ENCODE measurements at regions not wholly inside any gene's neighbourhood (a gene's known extent, or its start where the extent isn't known, plus 50 kb on each side); places are given as distances from the start of the nearest gene placed in this dataset.
"Not testable (repeated sequence)": the region's sequence is repeated elsewhere in the genome, so short reads cannot be mapped to it uniquely, and the experiment has no call there.

DNA sequence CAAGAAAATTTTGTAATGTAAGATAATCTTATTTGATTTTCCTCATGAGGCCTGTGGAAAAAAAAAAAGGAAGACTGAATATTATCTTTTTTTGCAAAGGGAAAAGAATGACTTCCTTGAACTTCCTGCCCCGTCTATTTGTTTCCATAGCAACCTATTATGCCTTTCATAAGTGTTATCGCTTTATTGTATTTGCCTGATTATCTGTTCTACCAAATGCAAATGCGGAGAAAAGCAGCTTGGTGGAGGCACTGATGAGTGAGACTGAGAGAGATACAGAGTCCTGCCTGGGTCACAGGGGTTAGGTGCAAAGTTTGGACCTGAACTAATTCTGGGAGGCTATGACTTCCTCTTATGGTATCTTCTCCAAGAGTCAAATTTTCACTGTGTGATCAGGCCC, 334.0 kb upstream of the KCNMB2 start:
- 17% methylated on average over 1 of the region's 3 CpGs for WGBS (ENCODE audit: insufficient coverage, low lambda C conversion rate)
- Histone ChIP-seq H3K27me3 (ENCODE audit: control insufficient read depth, insufficient read depth, low read length) (no peaks in the 10 kb centered on the region), H3K36me3 (ENCODE audit: control insufficient read depth, insufficient read depth, low read length) (no peaks in the 10 kb centered on the region), H3K9me3 (ENCODE audit: control insufficient read depth, low read depth, low read length) (no peaks in the 10 kb centered on the region), H3K27ac (ENCODE audit: low read length) (peak overlapping the region; percentile 22), H3K4me3 (ENCODE audit: low read length) (no peak overlapping the region), H3K4me1 (ENCODE audit: control insufficient read depth, insufficient read depth, low read length) (peaks cover 13% of the 10 kb centered on the region)
- peak; percentile 29 to 78 for DNase-seq

DNA sequence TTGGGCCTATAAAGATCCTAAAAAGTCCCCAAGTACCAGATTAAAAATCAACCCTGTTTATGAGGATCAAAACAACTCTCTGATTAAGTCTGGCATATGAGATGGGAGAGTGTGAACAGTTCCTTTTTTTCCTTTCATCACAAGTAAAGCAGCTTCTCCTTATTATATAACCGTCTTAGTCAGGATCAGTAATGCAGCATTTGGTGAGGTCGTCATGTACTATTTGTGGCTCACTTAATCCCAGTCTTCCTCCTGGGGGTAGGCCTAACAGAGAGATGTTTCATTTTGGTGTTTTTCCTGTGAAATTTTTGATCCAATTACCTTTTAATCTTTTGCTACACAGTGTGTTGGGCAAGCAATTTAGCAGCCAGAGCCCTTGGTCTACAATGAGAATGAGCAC, 333.1 kb upstream of the KCNMB2 start:
- no peaks in the 10 kb centered on the region for H3K9me3 ChIP-seq (ENCODE audit: control insufficient read depth, low read depth, low read length)
- no peak overlapping the region for H3K27ac ChIP-seq (ENCODE audit: low read length)
- H3K4me1 ChIP-seq (ENCODE audit: control insufficient read depth, insufficient read depth, low read length): peaks cover 13% of the 10 kb centered on the region
- DNase-seq: no peak
- no peaks in the 10 kb centered on the region for H3K27me3 ChIP-seq (ENCODE audit: control insufficient read depth, insufficient read depth, low read length)
- no peak overlapping the region for H3K4me3 ChIP-seq (ENCODE audit: low read length)
- no peaks in the 10 kb centered on the region for H3K36me3 ChIP-seq (ENCODE audit: control insufficient read depth, insufficient read depth, low read length)
- 90% methylated on average over 2 of the region's 2 CpGs for WGBS (ENCODE audit: insufficient coverage, low lambda C conversion rate)

DNA sequence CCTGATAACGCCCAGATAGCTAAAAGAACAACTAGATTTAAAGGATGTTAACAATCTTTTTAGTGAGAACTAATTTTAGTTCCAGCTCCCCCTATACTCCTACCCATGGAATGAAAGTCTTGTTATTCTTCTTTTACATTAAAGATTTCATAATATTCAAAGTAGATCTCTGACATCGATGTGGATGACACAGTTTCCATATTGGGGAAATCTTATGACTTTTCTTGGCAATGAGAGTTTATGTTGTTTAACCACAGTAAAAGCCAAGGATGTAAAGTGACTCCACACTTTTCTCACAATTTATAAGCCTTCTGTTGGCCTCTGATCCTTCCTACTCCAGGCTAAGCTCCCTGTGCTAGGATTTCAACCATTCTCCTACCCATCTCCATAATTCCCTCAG, 332.6 kb upstream of the KCNMB2 start:
- no peak for DNase-seq
- H3K4me3 ChIP-seq (ENCODE audit: low read length): no peak overlapping the region
- no peak overlapping the region for H3K27ac ChIP-seq (ENCODE audit: low read length)
- H3K9me3 ChIP-seq (ENCODE audit: control insufficient read depth, low read depth, low read length): no peaks in the 10 kb centered on the region
- H3K4me1 ChIP-seq (ENCODE audit: control insufficient read depth, insufficient read depth, low read length): peaks cover 13% of the 10 kb centered on the region
- no peaks in the 10 kb centered on the region for H3K36me3 ChIP-seq (ENCODE audit: control insufficient read depth, insufficient read depth, low read length)
- no peaks in the 10 kb centered on the region for H3K27me3 ChIP-seq (ENCODE audit: control insufficient read depth, insufficient read depth, low read length)
- WGBS (ENCODE audit: insufficient coverage, low lambda C conversion rate): 100% methylated on average over 1 of the region's 2 CpGs

DNA sequence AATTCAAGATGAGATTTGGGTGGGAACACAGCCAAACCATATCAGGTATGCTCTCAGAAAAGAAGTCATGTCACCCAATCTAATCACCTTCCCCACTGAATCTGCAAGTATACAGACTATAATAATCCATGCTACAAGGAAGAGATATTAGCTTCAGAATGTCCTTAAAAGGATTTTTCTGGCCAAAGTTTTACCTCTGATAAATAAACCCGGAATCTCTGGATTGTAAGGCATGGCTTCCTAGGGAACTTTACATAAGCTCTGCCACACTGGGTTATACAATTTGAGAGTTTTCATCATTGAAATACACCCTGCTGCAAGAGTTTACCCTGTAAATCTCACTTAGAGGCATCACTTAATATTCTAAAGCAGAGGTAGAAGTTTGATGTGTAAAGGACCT, 330.5 kb upstream of the KCNMB2 start:
- no CpG with 5 or more reads among the region's 1 CpG for WGBS (ENCODE audit: insufficient coverage, low lambda C conversion rate)
- no peak overlapping the region for H3K4me3 ChIP-seq (ENCODE audit: low read length)
- H3K27ac ChIP-seq (ENCODE audit: low read length): no peak overlapping the region
- no peaks in the 10 kb centered on the region for H3K27me3 ChIP-seq (ENCODE audit: control insufficient read depth, insufficient read depth, low read length)
- H3K36me3 ChIP-seq (ENCODE audit: control insufficient read depth, insufficient read depth, low read length): no peaks in the 10 kb centered on the region
- no peaks in the 10 kb centered on the region for H3K9me3 ChIP-seq (ENCODE audit: control insufficient read depth, low read depth, low read length)
- H3K4me1 ChIP-seq (ENCODE audit: control insufficient read depth, insufficient read depth, low read length): peaks cover 13% of the 10 kb centered on the region
- no peak for DNase-seq

DNA sequence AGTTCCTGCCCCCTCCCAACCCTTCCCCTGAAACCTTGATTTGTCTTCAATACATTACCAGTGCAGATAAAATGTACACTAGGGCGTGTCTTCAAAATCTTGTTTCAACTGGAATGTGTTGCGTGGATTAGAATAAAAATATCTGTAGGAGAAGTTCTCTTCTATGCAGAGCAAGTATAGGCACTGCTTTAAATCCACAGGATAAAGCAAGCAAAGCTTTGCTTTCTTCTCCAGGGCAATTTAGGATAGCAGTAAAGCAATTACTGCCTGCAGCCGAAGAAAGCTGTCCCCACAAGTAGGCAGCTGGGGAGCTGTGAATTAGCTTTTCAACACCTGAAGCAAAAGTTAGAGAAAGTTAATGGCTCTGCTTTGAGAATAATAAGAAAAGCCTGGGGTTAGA, 329.7 kb upstream of the KCNMB2 start:
- Histone ChIP-seq H3K27me3 (ENCODE audit: control insufficient read depth, insufficient read depth, low read length) (no peaks in the 10 kb centered on the region), H3K27ac (ENCODE audit: low read length) (no peak overlapping the region), H3K4me1 (ENCODE audit: control insufficient read depth, insufficient read depth, low read length) (peaks cover 12% of the 10 kb centered on the region), H3K4me3 (ENCODE audit: low read length) (no peak overlapping the region), H3K36me3 (ENCODE audit: control insufficient read depth, insufficient read depth, low read length) (no peaks in the 10 kb centered on the region), H3K9me3 (ENCODE audit: control insufficient read depth, low read depth, low read length) (no peaks in the 10 kb centered on the region)
- 20% methylated on average over 1 of the region's 3 CpGs for WGBS (ENCODE audit: insufficient coverage, low lambda C conversion rate)
- peak in 1 of 2 donors; percentile 16 for DNase-seq

DNA sequence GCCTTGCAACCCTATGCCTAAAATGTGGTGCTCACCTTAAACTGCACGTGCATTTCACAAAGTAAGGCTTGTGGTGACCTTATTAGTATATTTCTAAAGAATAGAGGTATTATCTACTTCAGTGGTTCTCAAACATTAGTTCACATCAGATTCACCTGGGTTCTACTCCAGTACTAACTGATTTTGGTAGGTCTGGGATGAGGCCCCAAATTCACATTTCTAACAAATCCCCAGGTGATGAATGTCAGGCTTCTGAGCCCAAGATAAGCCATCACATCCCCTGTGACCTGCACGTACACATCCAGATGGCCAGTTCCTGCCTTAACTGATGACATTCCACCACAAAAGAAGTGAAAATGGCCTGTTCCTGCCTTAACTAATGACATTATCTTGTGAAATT, 329.1 kb upstream of the KCNMB2 start:
- not testable (repeated sequence) for DNase-seq; H3K4me1 ChIP-seq (ENCODE audit: control insufficient read depth, insufficient read depth, low read length); H3K4me3 ChIP-seq (ENCODE audit: low read length); H3K9me3 ChIP-seq (ENCODE audit: control insufficient read depth, low read depth, low read length); H3K27ac ChIP-seq (ENCODE audit: low read length); H3K36me3 ChIP-seq (ENCODE audit: control insufficient read depth, insufficient read depth, low read length); H3K27me3 ChIP-seq (ENCODE audit: control insufficient read depth, insufficient read depth, low read length)
- 60% methylated on average over 1 of the region's 2 CpGs for WGBS (ENCODE audit: insufficient coverage, low lambda C conversion rate)

DNA sequence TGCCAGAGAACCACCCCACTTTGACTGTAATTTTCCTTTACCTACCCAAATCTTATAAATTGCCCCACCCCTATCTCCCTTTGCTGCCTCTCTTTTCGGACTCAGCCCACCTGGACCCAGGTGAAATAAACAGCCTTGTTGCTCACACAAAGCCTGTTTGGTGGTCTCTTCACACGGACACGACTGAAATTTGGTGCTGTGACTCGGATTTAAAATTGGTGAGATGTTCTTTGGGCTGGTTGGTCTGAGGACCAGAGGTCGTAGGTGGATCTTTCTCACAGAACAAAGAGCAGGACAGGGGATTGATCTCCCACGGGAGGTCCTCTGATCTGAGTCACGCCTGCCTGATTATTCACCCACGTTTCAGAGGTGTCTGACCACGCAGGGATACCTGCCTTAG, 328.6 kb upstream of the KCNMB2 start:
- H3K9me3 ChIP-seq (ENCODE audit: control insufficient read depth, low read depth, low read length); DNase-seq; H3K36me3 ChIP-seq (ENCODE audit: control insufficient read depth, insufficient read depth, low read length); H3K4me3 ChIP-seq (ENCODE audit: low read length); H3K27ac ChIP-seq (ENCODE audit: low read length); H3K4me1 ChIP-seq (ENCODE audit: control insufficient read depth, insufficient read depth, low read length); H3K27me3 ChIP-seq (ENCODE audit: control insufficient read depth, insufficient read depth, low read length): not testable (repeated sequence)
- WGBS (ENCODE audit: insufficient coverage, low lambda C conversion rate): 100% methylated on average over 1 of the region's 9 CpGs

DNA sequence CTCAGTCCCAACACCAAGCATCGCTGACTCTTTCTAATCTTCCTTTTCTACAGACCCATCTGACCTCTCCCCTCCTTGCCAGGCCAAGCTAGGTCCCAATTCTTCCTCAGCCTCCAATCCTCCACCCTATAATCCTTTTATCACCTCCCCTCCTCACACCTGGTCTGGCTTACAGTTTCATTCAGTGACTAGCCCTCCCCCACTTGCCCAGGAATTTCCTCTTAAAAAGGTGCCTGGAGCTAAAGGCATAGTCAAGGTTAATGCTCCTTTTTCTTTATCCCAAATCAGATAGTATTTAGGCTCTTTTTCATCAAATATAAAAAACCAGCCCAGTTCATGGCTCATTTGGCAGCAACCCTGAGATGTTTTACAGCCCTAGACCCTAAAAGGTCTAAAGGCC, 327.1 kb upstream of the KCNMB2 start:
- H3K4me3 ChIP-seq (ENCODE audit: low read length); H3K4me1 ChIP-seq (ENCODE audit: control insufficient read depth, insufficient read depth, low read length); H3K9me3 ChIP-seq (ENCODE audit: control insufficient read depth, low read depth, low read length); H3K36me3 ChIP-seq (ENCODE audit: control insufficient read depth, insufficient read depth, low read length); DNase-seq; H3K27me3 ChIP-seq (ENCODE audit: control insufficient read depth, insufficient read depth, low read length); H3K27ac ChIP-seq (ENCODE audit: low read length): not testable (repeated sequence)
- 100% methylated on average over 1 of the region's 1 CpG for WGBS (ENCODE audit: insufficient coverage, low lambda C conversion rate)

DNA sequence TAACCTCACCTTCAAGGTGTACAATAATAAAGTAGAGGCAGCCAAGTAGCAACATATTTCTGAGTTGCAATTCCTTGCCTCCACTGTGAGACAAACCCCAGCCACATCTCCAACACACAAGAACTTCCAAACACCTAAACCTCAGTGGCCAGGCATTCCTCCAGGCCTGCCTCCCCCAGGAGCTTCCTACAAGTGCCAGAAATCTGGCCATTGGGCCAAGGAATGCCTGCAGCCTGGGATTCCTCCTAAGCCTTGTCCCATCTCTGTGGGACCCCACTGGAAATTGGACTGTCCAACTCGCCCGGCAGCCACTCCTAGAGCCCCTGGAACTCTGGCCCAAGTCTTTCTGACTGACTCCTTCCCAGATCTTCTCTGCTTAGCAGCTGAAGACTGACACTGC, 326.6 kb upstream of the KCNMB2 start:
- DNase-seq; H3K27ac ChIP-seq (ENCODE audit: low read length); H3K4me3 ChIP-seq (ENCODE audit: low read length); H3K36me3 ChIP-seq (ENCODE audit: control insufficient read depth, insufficient read depth, low read length); H3K27me3 ChIP-seq (ENCODE audit: control insufficient read depth, insufficient read depth, low read length); H3K9me3 ChIP-seq (ENCODE audit: control insufficient read depth, low read depth, low read length); H3K4me1 ChIP-seq (ENCODE audit: control insufficient read depth, insufficient read depth, low read length): not testable (repeated sequence)
- WGBS (ENCODE audit: insufficient coverage, low lambda C conversion rate): no CpG with 5 or more reads among the region's 2 CpGs

DNA sequence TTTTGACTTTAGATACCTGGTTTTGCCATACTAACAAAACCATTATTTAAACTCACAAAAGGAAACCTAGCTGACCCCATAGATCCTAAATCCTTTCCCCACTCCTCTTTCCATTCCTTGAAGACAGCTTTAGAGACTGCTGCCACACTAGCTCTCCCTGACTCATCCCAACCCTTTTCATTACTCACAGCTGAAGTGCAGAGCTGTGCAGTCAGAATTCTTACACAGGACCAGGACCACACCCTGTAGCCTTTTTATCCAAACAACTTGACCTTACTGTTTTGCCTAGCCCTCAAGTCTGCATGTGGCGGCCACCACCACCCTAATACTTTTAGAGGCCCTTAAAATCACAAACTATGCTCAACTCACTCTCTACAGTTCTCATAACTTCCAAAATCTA, 325.1 kb upstream of the KCNMB2 start:
- not testable (repeated sequence) for H3K4me3 ChIP-seq (ENCODE audit: low read length); H3K27ac ChIP-seq (ENCODE audit: low read length); DNase-seq; H3K27me3 ChIP-seq (ENCODE audit: control insufficient read depth, insufficient read depth, low read length); H3K9me3 ChIP-seq (ENCODE audit: control insufficient read depth, low read depth, low read length); H3K36me3 ChIP-seq (ENCODE audit: control insufficient read depth, insufficient read depth, low read length); H3K4me1 ChIP-seq (ENCODE audit: control insufficient read depth, insufficient read depth, low read length)
- no CpG with 5 or more reads among the region's 1 CpG for WGBS (ENCODE audit: insufficient coverage, low lambda C conversion rate)

DNA sequence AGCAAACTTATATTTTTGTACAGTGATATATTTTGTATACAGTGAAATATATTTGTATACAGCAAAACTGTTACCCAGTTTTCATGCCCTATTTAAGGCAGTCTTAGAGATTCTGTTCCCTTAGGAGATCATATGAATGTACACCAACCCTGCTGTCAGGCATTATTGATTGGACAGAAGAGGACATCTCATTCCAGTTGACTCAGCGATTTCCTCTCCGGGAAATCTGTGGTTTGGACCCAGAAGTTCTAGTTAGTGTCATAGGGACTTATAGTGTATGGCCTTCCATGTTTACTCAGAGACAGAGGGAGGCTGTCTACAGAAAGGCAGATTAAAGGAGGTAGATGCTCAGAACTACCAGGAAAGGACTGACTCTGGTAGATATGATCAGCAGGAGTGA, 318.8 kb upstream of the KCNMB2 start:
- no peaks in the 10 kb centered on the region for H3K36me3 ChIP-seq (ENCODE audit: control insufficient read depth, insufficient read depth, low read length)
- no peak overlapping the region for H3K4me3 ChIP-seq (ENCODE audit: low read length)
- H3K27ac ChIP-seq (ENCODE audit: low read length): no peak overlapping the region
- H3K27me3 ChIP-seq (ENCODE audit: control insufficient read depth, insufficient read depth, low read length): no peaks in the 10 kb centered on the region
- H3K4me1 ChIP-seq (ENCODE audit: control insufficient read depth, insufficient read depth, low read length): no peaks in the 10 kb centered on the region
- no CpG with 5 or more reads among the region's 2 CpGs for WGBS (ENCODE audit: insufficient coverage, low lambda C conversion rate)
- H3K9me3 ChIP-seq (ENCODE audit: control insufficient read depth, low read depth, low read length): no peaks in the 10 kb centered on the region
- no peak for DNase-seq

Data from large intestine (tissue), 3 donors.